ENCODE measurements at regions not wholly inside any gene's neighbourhood (a gene's known extent, or its start where the extent isn't known, plus 50 kb on each side); places are given as distances from the start of the nearest gene placed in this dataset.

GRCh38 chr3:162670181-162670580 lies 1173.6 kb downstream of the OTOL1 start:
- no peaks in the 10 kb centered on the region for H3K36me3 ChIP-seq (ENCODE audit: control insufficient read depth, insufficient read depth, low read length)
- H3K79me2 ChIP-seq: no peaks in the 10 kb centered on the region
- no peak overlapping the region for H3K27ac ChIP-seq
- no peak overlapping the region for H3K4me3 ChIP-seq (ENCODE audit: low read depth, low read length)
- no peaks in the 10 kb centered on the region for H3K9me3 ChIP-seq (ENCODE audit: control insufficient read depth, low read length)
- no peak overlapping the region for H2AFZ ChIP-seq
- H3K4me1 ChIP-seq: no peaks in the 10 kb centered on the region
- no peaks in the 10 kb centered on the region for H3K27me3 ChIP-seq (ENCODE audit: control insufficient read depth, insufficient read depth, low read length)
- TF ChIP-seq CTCF (IDR thresholded peaks at IDR 0.05): no peak
- no peak overlapping the region for H3K4me2 ChIP-seq (ENCODE audit: low read length)
- H3K9ac ChIP-seq: no peak overlapping the region

- Histone ChIP-seq H2AFZ (no peak overlapping the region), H3K9me3 (ENCODE audit: control insufficient read depth, low read length) (no peaks in the 10 kb centered on the region), H3K36me3 (ENCODE audit: control insufficient read depth, insufficient read depth, low read length) (no peaks in the 10 kb centered on the region), H3K9ac (no peak overlapping the region), H3K4me3 (ENCODE audit: low read depth, low read length) (no peak overlapping the region), H3K4me2 (ENCODE audit: low read length) (no peak overlapping the region), H3K27ac (no peak overlapping the region), H3K27me3 (ENCODE audit: control insufficient read depth, insufficient read depth, low read length) (no peaks in the 10 kb centered on the region), H3K79me2 (no peaks in the 10 kb centered on the region), H3K4me1 (no peaks in the 10 kb centered on the region)
- TF ChIP-seq CTCF (IDR thresholded peaks at IDR 0.05): no peak
Observed at GRCh38 chr3:162677475-162677874, 1180.9 kb downstream of the OTOL1 start.

- Histone ChIP-seq H3K9ac (no peak overlapping the region), H3K4me2 (ENCODE audit: low read length) (no peak overlapping the region), H3K36me3 (ENCODE audit: control insufficient read depth, insufficient read depth, low read length) (no peaks in the 10 kb centered on the region), H2AFZ (no peak overlapping the region), H3K79me2 (no peaks in the 10 kb centered on the region), H3K4me3 (ENCODE audit: low read depth, low read length) (no peak overlapping the region), H3K9me3 (ENCODE audit: control insufficient read depth, low read length) (no peaks in the 10 kb centered on the region), H3K27ac (no peak overlapping the region), H3K27me3 (ENCODE audit: control insufficient read depth, insufficient read depth, low read length) (no peaks in the 10 kb centered on the region), H3K4me1 (no peaks in the 10 kb centered on the region)
- no peak for TF ChIP-seq CTCF (IDR thresholded peaks at IDR 0.05)
Observed at GRCh38 chr3:162678941-162679340, 1182.3 kb downstream of the OTOL1 start.

- Histone ChIP-seq H3K4me1 (no peaks in the 10 kb centered on the region), H3K4me3 (ENCODE audit: low read depth, low read length) (no peak overlapping the region), H3K9ac (no peak overlapping the region), H3K27me3 (ENCODE audit: control insufficient read depth, insufficient read depth, low read length) (no peaks in the 10 kb centered on the region), H3K27ac (no peak overlapping the region), H2AFZ (no peak overlapping the region), H3K9me3 (ENCODE audit: control insufficient read depth, low read length) (no peaks in the 10 kb centered on the region), H3K4me2 (ENCODE audit: low read length) (no peak overlapping the region), H3K36me3 (ENCODE audit: control insufficient read depth, insufficient read depth, low read length) (no peaks in the 10 kb centered on the region), H3K79me2 (no peaks in the 10 kb centered on the region)
- TF ChIP-seq CTCF (IDR thresholded peaks at IDR 0.05): no peak
Observed at GRCh38 chr3:162684260-162684659, 1187.7 kb downstream of the OTOL1 start.

GRCh38 chr3:162699291-162699690 lies 1202.7 kb downstream of the OTOL1 start:
- Histone ChIP-seq H3K79me2 (no peaks in the 10 kb centered on the region), H2AFZ (no peak overlapping the region), H3K27me3 (ENCODE audit: control insufficient read depth, insufficient read depth, low read length) (no peaks in the 10 kb centered on the region), H3K27ac (no peak overlapping the region), H3K4me1 (no peaks in the 10 kb centered on the region), H3K9ac (no peak overlapping the region), H3K4me2 (ENCODE audit: low read length) (no peak overlapping the region), H3K4me3 (ENCODE audit: low read depth, low read length) (no peak overlapping the region), H3K9me3 (ENCODE audit: control insufficient read depth, low read length) (no peaks in the 10 kb centered on the region), H3K36me3 (ENCODE audit: control insufficient read depth, insufficient read depth, low read length) (no peaks in the 10 kb centered on the region)
- no peak for TF ChIP-seq CTCF (IDR thresholded peaks at IDR 0.05)

Measured in parathyroid adenoma (tissue), 2 donors.